ENCODE measurements at regions not wholly inside any gene's neighbourhood (a gene's known extent, or its start where the extent isn't known, plus 50 kb on each side); places are given as distances from the start of the nearest gene placed in this dataset.

DNA sequence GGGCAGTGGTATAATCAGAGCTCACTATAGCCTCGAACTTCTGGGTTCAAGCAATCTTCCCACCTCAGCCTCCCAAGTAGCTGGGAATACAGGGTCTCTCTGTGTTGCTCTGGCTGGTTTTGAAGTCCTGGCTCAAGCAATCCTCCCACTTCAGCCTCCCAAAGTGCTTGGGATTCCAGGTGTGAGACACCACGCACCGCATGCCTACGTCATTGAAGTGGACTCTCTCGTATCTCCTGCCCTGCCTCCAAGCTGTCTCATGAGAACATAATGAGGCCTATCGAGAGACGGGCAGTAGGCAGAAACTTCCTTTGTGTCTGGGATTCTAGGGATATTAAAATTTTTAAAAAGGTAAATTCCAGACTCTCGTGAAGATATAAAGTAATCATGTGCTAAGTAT is 65.0 kb upstream of the NLGN4X start:
- Histone ChIP-seq H3K14ac (ENCODE audit: low read length) (no peak overlapping the region), H3K18ac (ENCODE audit: low read length) (no peak overlapping the region), H2AK5ac (ENCODE audit: low read depth, low read length) (no peak overlapping the region), H4K8ac (ENCODE audit: low read depth, low read length) (no peak overlapping the region), H3K27ac (replicated peaks; ENCODE audit: low read length) (no peak overlapping the region), H2BK15ac (ENCODE audit: low read length) (no peak overlapping the region), H3K9me3 (replicated peaks in 1 of 2; ENCODE audit: control insufficient read depth in 2 of 2, insufficient read depth in 1 of 2, low read depth in 1 of 2, low read length in 2 of 2) (no peaks in the 10 kb centered on the region), H2BK5ac (ENCODE audit: low read length) (no peak overlapping the region), H2BK120ac (ENCODE audit: low read depth, low read length) (no peak overlapping the region), H3K4me1 (ENCODE audit: control insufficient read depth in 2 of 2, insufficient read depth in 1 of 2, low read depth in 1 of 2, low read length in 2 of 2) (no peaks in the 10 kb centered on the region), H3K4me2 (ENCODE audit: insufficient read depth, low read length, poor library complexity, severe bottlenecking) (no peak overlapping the region), H3K23ac (ENCODE audit: low read depth, low read length, poor library complexity) (no peak overlapping the region), H3K4ac (ENCODE audit: low read length) (no peak overlapping the region), H2AFZ (ENCODE audit: low read length) (no peak overlapping the region), H3K4me3 (ENCODE audit: low read length in 2 of 2) (no peak overlapping the region), H3K36me3 (replicated peaks in 1 of 2; ENCODE audit: control insufficient read depth in 2 of 2, insufficient read depth in 2 of 2, low read length in 2 of 2) (no peaks in the 10 kb centered on the region), H3K27me3 (ENCODE audit: control insufficient read depth in 3 of 3, insufficient read depth in 3 of 3, low read depth in 1 of 3, low read length in 3 of 3) (no peaks in the 10 kb centered on the region), H4K91ac (ENCODE audit: low read depth, low read length, poor library complexity) (no peak overlapping the region), H3K9ac (ENCODE audit: low read depth, low read length, poor library complexity) (no peak overlapping the region), H3K79me1 (ENCODE audit: low read depth, low read length) (no peaks in the 10 kb centered on the region), H2BK12ac (ENCODE audit: low read length) (no peak overlapping the region)
- no CpG with 5 or more reads among the region's 8 CpGs for WGBS, 2 donors (ENCODE audit: extremely low coverage in 2 of 2, insufficient read length in 2 of 2, insufficient replicate concordance in 1 of 2)
- DNase-seq (ENCODE audit: low spot score): no peak

DNA sequence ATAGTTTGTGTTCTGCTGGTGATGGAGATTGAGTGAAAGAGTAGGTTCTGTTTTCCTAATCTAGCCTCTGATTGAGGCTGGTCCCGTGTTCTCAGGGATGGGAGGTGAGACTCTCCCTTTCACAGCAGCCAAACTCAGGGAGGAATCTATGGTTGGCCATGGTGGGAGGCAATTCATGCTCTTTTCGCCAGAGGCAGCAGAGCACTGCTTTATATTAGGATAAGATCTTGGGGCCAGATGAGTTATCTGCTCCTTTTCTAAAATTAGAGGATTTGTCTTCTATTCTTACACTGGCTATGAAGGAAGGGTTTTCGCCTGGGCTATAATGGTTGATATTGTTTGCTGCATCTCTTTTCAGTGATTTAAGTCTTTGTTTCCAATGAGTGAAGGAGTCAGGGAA is 63.9 kb upstream of the NLGN4X start:
- H3K4ac ChIP-seq (ENCODE audit: low read length): no peak overlapping the region
- H2AK5ac ChIP-seq (ENCODE audit: low read depth, low read length): no peak overlapping the region
- H3K9me3 ChIP-seq (replicated peaks in 1 of 2; ENCODE audit: control insufficient read depth in 2 of 2, insufficient read depth in 1 of 2, low read depth in 1 of 2, low read length in 2 of 2): no peaks in the 10 kb centered on the region
- H3K27me3 ChIP-seq (ENCODE audit: control insufficient read depth in 3 of 3, insufficient read depth in 3 of 3, low read depth in 1 of 3, low read length in 3 of 3): no peaks in the 10 kb centered on the region
- H2AFZ ChIP-seq (ENCODE audit: low read length): no peak overlapping the region
- H3K4me3 ChIP-seq (ENCODE audit: low read length in 2 of 2): no peak overlapping the region
- no peak overlapping the region for H3K27ac ChIP-seq (replicated peaks; ENCODE audit: low read length)
- H2BK12ac ChIP-seq (ENCODE audit: low read length): no peak overlapping the region
- no peak overlapping the region for H3K4me2 ChIP-seq (ENCODE audit: insufficient read depth, low read length, poor library complexity, severe bottlenecking)
- H3K18ac ChIP-seq (ENCODE audit: low read length): no peak overlapping the region
- H3K23ac ChIP-seq (ENCODE audit: low read depth, low read length, poor library complexity): no peak overlapping the region
- no peak overlapping the region for H2BK15ac ChIP-seq (ENCODE audit: low read length)
- no peak overlapping the region for H3K14ac ChIP-seq (ENCODE audit: low read length)
- DNase-seq (ENCODE audit: low spot score): no peak
- no peak overlapping the region for H4K8ac ChIP-seq (ENCODE audit: low read depth, low read length)
- H3K36me3 ChIP-seq (replicated peaks in 1 of 2; ENCODE audit: control insufficient read depth in 2 of 2, insufficient read depth in 2 of 2, low read length in 2 of 2): no peaks in the 10 kb centered on the region
- no peaks in the 10 kb centered on the region for H3K4me1 ChIP-seq (ENCODE audit: control insufficient read depth in 2 of 2, insufficient read depth in 1 of 2, low read depth in 1 of 2, low read length in 2 of 2)
- H2BK5ac ChIP-seq (ENCODE audit: low read length): no peak overlapping the region
- no peaks in the 10 kb centered on the region for H3K79me1 ChIP-seq (ENCODE audit: low read depth, low read length)
- no CpG with 5 or more reads among the region's 3 CpGs for WGBS, 2 donors (ENCODE audit: extremely low coverage in 2 of 2, insufficient read length in 2 of 2, insufficient replicate concordance in 1 of 2)
- H3K9ac ChIP-seq (ENCODE audit: low read depth, low read length, poor library complexity): no peak overlapping the region
- H4K91ac ChIP-seq (ENCODE audit: low read depth, low read length, poor library complexity): no peak overlapping the region
- no peak overlapping the region for H2BK120ac ChIP-seq (ENCODE audit: low read depth, low read length)

GRCh38 chrX:6291444-6291843 is 62.8 kb upstream of the NLGN4X start:
- Histone ChIP-seq H3K27me3 (ENCODE audit: control insufficient read depth in 3 of 3, insufficient read depth in 3 of 3, low read depth in 1 of 3, low read length in 3 of 3) (no peaks in the 10 kb centered on the region), H2AFZ (ENCODE audit: low read length) (no peak overlapping the region), H3K4ac (ENCODE audit: low read length) (no peak overlapping the region), H3K79me1 (ENCODE audit: low read depth, low read length) (no peaks in the 10 kb centered on the region), H3K9me3 (replicated peaks in 1 of 2; ENCODE audit: control insufficient read depth in 2 of 2, insufficient read depth in 1 of 2, low read depth in 1 of 2, low read length in 2 of 2) (no peaks in the 10 kb centered on the region), H3K9ac (ENCODE audit: low read depth, low read length, poor library complexity) (no peak overlapping the region), H3K4me3 (ENCODE audit: low read length in 2 of 2) (no peak overlapping the region), H3K14ac (ENCODE audit: low read length) (no peak overlapping the region), H3K23ac (ENCODE audit: low read depth, low read length, poor library complexity) (no peak overlapping the region), H3K4me1 (ENCODE audit: control insufficient read depth in 2 of 2, insufficient read depth in 1 of 2, low read depth in 1 of 2, low read length in 2 of 2) (no peaks in the 10 kb centered on the region), H2BK5ac (ENCODE audit: low read length) (no peak overlapping the region), H4K8ac (ENCODE audit: low read depth, low read length) (no peak overlapping the region), H2BK120ac (ENCODE audit: low read depth, low read length) (no peak overlapping the region), H4K91ac (ENCODE audit: low read depth, low read length, poor library complexity) (no peak overlapping the region), H3K27ac (replicated peaks; ENCODE audit: low read length) (no peak overlapping the region), H3K36me3 (replicated peaks in 1 of 2; ENCODE audit: control insufficient read depth in 2 of 2, insufficient read depth in 2 of 2, low read length in 2 of 2) (no peaks in the 10 kb centered on the region), H2BK12ac (ENCODE audit: low read length) (no peak overlapping the region), H2AK5ac (ENCODE audit: low read depth, low read length) (no peak overlapping the region), H3K18ac (ENCODE audit: low read length) (no peak overlapping the region), H2BK15ac (ENCODE audit: low read length) (no peak overlapping the region), H3K4me2 (ENCODE audit: insufficient read depth, low read length, poor library complexity, severe bottlenecking) (no peak overlapping the region)
- WGBS, 2 donors (ENCODE audit: extremely low coverage in 2 of 2, insufficient read length in 2 of 2, insufficient replicate concordance in 1 of 2): no CpG with 5 or more reads among the region's 5 CpGs
- DNase-seq (ENCODE audit: low spot score): no peak

- H2AK5ac ChIP-seq (ENCODE audit: low read depth, low read length): no peak overlapping the region
- H3K4me3 ChIP-seq (ENCODE audit: low read length in 2 of 2): no peak overlapping the region
- H2BK5ac ChIP-seq (ENCODE audit: low read length): no peak overlapping the region
- no peak overlapping the region for H3K4me2 ChIP-seq (ENCODE audit: insufficient read depth, low read length, poor library complexity, severe bottlenecking)
- H3K9me3 ChIP-seq (replicated peaks in 1 of 2; ENCODE audit: control insufficient read depth in 2 of 2, insufficient read depth in 1 of 2, low read depth in 1 of 2, low read length in 2 of 2): no peaks in the 10 kb centered on the region
- no peaks in the 10 kb centered on the region for H3K4me1 ChIP-seq (ENCODE audit: control insufficient read depth in 2 of 2, insufficient read depth in 1 of 2, low read depth in 1 of 2, low read length in 2 of 2)
- no peak overlapping the region for H3K14ac ChIP-seq (ENCODE audit: low read length)
- H2BK120ac ChIP-seq (ENCODE audit: low read depth, low read length): no peak overlapping the region
- no peak overlapping the region for H3K23ac ChIP-seq (ENCODE audit: low read depth, low read length, poor library complexity)
- no peak overlapping the region for H3K4ac ChIP-seq (ENCODE audit: low read length)
- DNase-seq (ENCODE audit: low spot score): no peak
- no peak overlapping the region for H2BK15ac ChIP-seq (ENCODE audit: low read length)
- WGBS, 2 donors (ENCODE audit: extremely low coverage in 2 of 2, insufficient read length in 2 of 2, insufficient replicate concordance in 1 of 2): no CpG with 5 or more reads among the region's 1 CpG
- no peak overlapping the region for H3K9ac ChIP-seq (ENCODE audit: low read depth, low read length, poor library complexity)
- no peak overlapping the region for H4K8ac ChIP-seq (ENCODE audit: low read depth, low read length)
- H3K18ac ChIP-seq (ENCODE audit: low read length): no peak overlapping the region
- no peak overlapping the region for H2BK12ac ChIP-seq (ENCODE audit: low read length)
- no peak overlapping the region for H2AFZ ChIP-seq (ENCODE audit: low read length)
- H4K91ac ChIP-seq (ENCODE audit: low read depth, low read length, poor library complexity): no peak overlapping the region
- H3K27ac ChIP-seq (replicated peaks; ENCODE audit: low read length): no peak overlapping the region
- H3K79me1 ChIP-seq (ENCODE audit: low read depth, low read length): no peaks in the 10 kb centered on the region
- peaks cover 0 to 7% (median 0%) of the 10 kb centered on the region in 3 experiments for H3K27me3 ChIP-seq (ENCODE audit: control insufficient read depth in 3 of 3, insufficient read depth in 3 of 3, low read depth in 1 of 3, low read length in 3 of 3)
- H3K36me3 ChIP-seq (replicated peaks in 1 of 2; ENCODE audit: control insufficient read depth in 2 of 2, insufficient read depth in 2 of 2, low read length in 2 of 2): no peaks in the 10 kb centered on the region
Measured at GRCh38 chrX:6283826-6284225, 55.2 kb upstream of the NLGN4X start.
